ENCODE measurements at regions not wholly inside any gene's neighbourhood (a gene's known extent, or its start where the extent isn't known, plus 50 kb on each side); places are given as distances from the start of the nearest gene placed in this dataset.

DNA sequence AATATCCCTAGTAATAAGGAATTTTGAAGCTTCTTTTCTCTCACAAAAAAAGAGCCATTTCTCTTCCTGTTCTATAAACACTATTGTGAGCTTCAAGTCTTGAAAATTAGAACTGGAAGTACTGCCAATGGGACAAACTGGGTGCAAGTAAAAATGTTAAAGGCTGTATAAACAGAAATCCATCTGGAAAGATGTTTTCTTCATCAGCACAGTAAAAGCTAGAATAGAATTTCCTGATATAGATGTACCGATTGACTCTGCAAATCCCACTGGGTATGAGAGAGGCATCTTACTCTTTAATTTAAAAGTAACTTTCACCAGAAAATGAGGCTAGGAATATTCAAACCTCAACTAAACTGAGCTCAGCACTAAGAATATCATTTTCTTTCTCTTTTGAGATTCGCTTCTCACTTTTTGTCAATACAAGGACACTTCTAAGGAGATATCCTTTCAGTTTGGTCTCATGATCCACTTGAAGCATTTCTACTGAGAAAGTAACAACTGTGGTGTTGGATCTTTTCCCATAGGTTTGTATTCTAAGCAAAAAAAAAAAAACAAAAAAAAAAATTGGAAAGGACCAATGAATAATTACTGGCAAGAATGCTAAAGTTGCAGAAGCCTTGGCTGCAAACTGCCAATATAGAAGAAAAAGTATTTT is 169.0 kb upstream of the PRDM1 start:
- Mint-ChIP-seq H3K4me3 (no peak overlapping the region), H3K9me3 (ENCODE audit: insufficient read depth) (no peaks in the 10 kb centered on the region), H3K27me3 (peaks cover 15% of the 10 kb centered on the region), H3K4me1 (no peaks in the 10 kb centered on the region), H3K27ac (no peak overlapping the region)
- H3K27me3 ChIP-seq (replicated peaks in 1 of 4; ENCODE audit: control extremely low read depth in 1 of 4, control insufficient read depth in 3 of 4, insufficient read depth in 4 of 4, low read length in 3 of 4): peaks cover 0 to 3% (median 0%) of the 10 kb centered on the region in 4 experiments
- intact Hi-C loops (cut with micrococcal nuclease): no loop called here
- POLR2A ChIA-PET: no interaction called here
- WGBS (ENCODE audit: insufficient coverage): no CpG with 5 or more reads among the region's 2 CpGs
- no peak for DNase-seq
- no peaks in the 10 kb centered on the region for H3K4me1 ChIP-seq (ENCODE audit: control insufficient read depth in 2 of 2, insufficient read depth in 2 of 2, low read length in 2 of 2)
- TF ChIP-seq CTCF (IDR thresholded peaks at IDR 0.05) (no peak), EZH2 (IDR thresholded peaks at IDR 0.05; ENCODE audit: borderline replicate concordance, insufficient read depth, low read depth, low read length, poor library complexity, severe bottlenecking) (no peak)
- H2AFZ ChIP-seq (ENCODE audit: insufficient read depth, low read depth, low read length, poor library complexity, severe bottlenecking): no peak overlapping the region
- no peaks in the 10 kb centered on the region for H4K20me1 ChIP-seq (ENCODE audit: control insufficient read depth, insufficient read depth, low read length, poor library complexity, severe bottlenecking)
- H3K36me3 ChIP-seq (replicated peaks in 1 of 2; ENCODE audit: control extremely low read depth in 1 of 2, control insufficient read depth in 1 of 2, extremely low read depth in 1 of 2, insufficient read depth in 2 of 2, low read length in 1 of 2): no peaks in the 10 kb centered on the region
- ATAC-seq (ENCODE audit: low read depth): no peak
- CTCF ChIA-PET: interaction anchor here (1.0 kb wide), 1 partner anchor 306 kb away, joined by 3 read pairs; no protein-coding TSS in a partner anchor
- no peak overlapping the region for H3K9ac ChIP-seq (ENCODE audit: low read length)
- no peak overlapping the region for H3K4me3 ChIP-seq (ENCODE audit: control extremely low read depth in 1 of 5, extremely low read depth in 1 of 5, insufficient read depth in 1 of 5, low read depth in 2 of 5, low read length in 4 of 5)
- no peaks in the 10 kb centered on the region for H3K9me3 ChIP-seq (ENCODE audit: control extremely low read depth in 1 of 3, control insufficient read depth in 2 of 3, insufficient read depth in 1 of 3, low read length in 2 of 3)
- no peak overlapping the region for H3K4me2 ChIP-seq (replicated peaks; ENCODE audit: low read depth, low read length, poor library complexity, severe bottlenecking)
- no peaks in the 10 kb centered on the region for H3K79me2 ChIP-seq (ENCODE audit: control insufficient read depth, insufficient read depth, low read length)
- no peak overlapping the region for H3K27ac ChIP-seq (ENCODE audit: low read length in 2 of 2)

DNA sequence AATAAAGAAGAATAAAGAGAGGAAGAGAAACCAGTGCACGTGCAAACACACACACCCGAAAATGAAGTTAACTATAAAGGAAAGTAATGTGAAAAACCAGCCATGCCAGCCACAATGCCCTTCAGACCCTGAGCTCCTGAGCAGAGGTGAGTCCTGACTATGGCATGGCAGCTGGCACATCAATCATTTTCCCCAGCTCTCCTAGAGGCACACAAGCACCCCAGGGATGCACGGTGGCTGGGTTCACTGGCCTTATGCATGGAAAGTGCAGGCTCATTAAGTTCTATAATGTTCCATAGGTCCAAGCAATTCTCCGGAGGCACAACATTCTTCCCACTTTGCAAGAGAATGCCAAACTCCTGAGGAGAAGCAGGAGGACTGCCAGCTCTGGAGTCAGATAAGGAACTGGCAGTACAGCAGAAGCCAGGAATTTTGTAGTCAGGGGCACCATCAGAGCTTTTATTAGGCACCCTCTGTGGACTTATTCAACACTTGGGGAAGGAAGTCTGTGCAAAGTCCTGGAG is 175.0 kb upstream of the PRDM1 start:
- Mint-ChIP-seq H3K9me3 (ENCODE audit: insufficient read depth) (no peaks in the 10 kb centered on the region), H3K27me3 (no peaks in the 10 kb centered on the region), H3K4me3 (no peak overlapping the region), H3K4me1 (peaks cover 6% of the 10 kb centered on the region), H3K27ac (no peak overlapping the region)
- Histone ChIP-seq H3K4me1 (ENCODE audit: control insufficient read depth in 2 of 2, insufficient read depth in 2 of 2, low read length in 2 of 2) (peaks cover 0 to 6% of the 10 kb centered on the region in 2 donors), H3K9me3 (ENCODE audit: control extremely low read depth in 1 of 3, control insufficient read depth in 2 of 3, insufficient read depth in 1 of 3, low read length in 2 of 3) (no peaks in the 10 kb centered on the region), H3K27ac (ENCODE audit: low read length in 2 of 2) (no peak overlapping the region), H3K9ac (ENCODE audit: low read length) (no peak overlapping the region), H3K4me2 (replicated peaks; ENCODE audit: low read depth, low read length, poor library complexity, severe bottlenecking) (no peak overlapping the region), H4K20me1 (ENCODE audit: control insufficient read depth, insufficient read depth, low read length, poor library complexity, severe bottlenecking) (no peaks in the 10 kb centered on the region), H3K27me3 (replicated peaks in 1 of 4; ENCODE audit: control extremely low read depth in 1 of 4, control insufficient read depth in 3 of 4, insufficient read depth in 4 of 4, low read length in 3 of 4) (no peaks in the 10 kb centered on the region), H3K4me3 (ENCODE audit: control extremely low read depth in 1 of 5, extremely low read depth in 1 of 5, insufficient read depth in 1 of 5, low read depth in 2 of 5, low read length in 4 of 5) (no peak overlapping the region), H3K36me3 (replicated peaks in 1 of 2; ENCODE audit: control extremely low read depth in 1 of 2, control insufficient read depth in 1 of 2, extremely low read depth in 1 of 2, insufficient read depth in 2 of 2, low read length in 1 of 2) (no peaks in the 10 kb centered on the region), H3K79me2 (ENCODE audit: control insufficient read depth, insufficient read depth, low read length) (no peaks in the 10 kb centered on the region), H2AFZ (ENCODE audit: insufficient read depth, low read depth, low read length, poor library complexity, severe bottlenecking) (no peak overlapping the region)
- ATAC-seq (ENCODE audit: low read depth): no peak
- CTCF ChIA-PET: no interaction called here
- TF ChIP-seq EZH2 (IDR thresholded peaks at IDR 0.05; ENCODE audit: borderline replicate concordance, insufficient read depth, low read depth, low read length, poor library complexity, severe bottlenecking): no peak
- no peak for TF ChIP-seq CTCF (IDR thresholded peaks at IDR 0.05)
- intact Hi-C loops (cut with micrococcal nuclease): no loop called here
- DNase-seq: no peak
- 93% methylated on average over 2 of the region's 4 CpGs for WGBS (ENCODE audit: insufficient coverage)
- POLR2A ChIA-PET: no interaction called here
